GM12864 (cell line): ENCODE measurements at regions not wholly inside any gene's neighbourhood (a gene's known extent, or its start where the extent isn't known, plus 50 kb on each side); places are given as distances from the start of the nearest gene placed in this dataset.
A peak's percentile ranks its signal among the peaks of the same experiment; 100 is the strongest.

Source experiments
- DNase-seq: peaks from one replicate; pipeline ENCODE4 v3.0.0-alpha.2; 2011; ENCODE audit warnings: low read depth
- H3K4me3 ChIP-seq: 2 replicates; pipeline ENCODE4 v1.5.1; 2011; ENCODE audit warnings: mild to moderate bottlenecking, low read depth, low read length, control low read depth
- CTCF ChIP-seq: IDR thresholded peaks from 2 replicates; pipeline ENCODE4 v1.5.1; 2011; ENCODE audit warnings: low read depth, mild to moderate bottlenecking, moderate library complexity, low read length, control low read depth, inconsistent platforms; ENCODE audit errors: missing control alignments

- H3K4me3 ChIP-seq = no peak overlapping the region
- DNase-seq = no peak
- TF ChIP-seq CTCF = no peak
Observed at GRCh38 chr20:62539198-62540045, 63.6 kb upstream of the GATA5 start.

GRCh38 chr20:62540504-62540903, 64.7 kb upstream of the GATA5 start:
- DNase-seq = no peak
- peak; percentile 6 for TF ChIP-seq CTCF
- H3K4me3 ChIP-seq = no peak overlapping the region

GRCh38 chr20:62542862-62543261, 67.1 kb upstream of the GATA5 start:
- DNase-seq = no peak
- no peak overlapping the region for H3K4me3 ChIP-seq
- no peak for TF ChIP-seq CTCF

- DNase-seq = no peak
- H3K4me3 ChIP-seq = no peak overlapping the region
- no peak for TF ChIP-seq CTCF
Observed at GRCh38 chr20:62543470-62544302, 67.9 kb upstream of the GATA5 start.

- DNase-seq = no peak
Observed at GRCh38 chr20:62544505-62545055, 68.8 kb upstream of the GATA5 start.

GRCh38 chr20:62545271-62545670, 69.5 kb upstream of the GATA5 start:
- DNase-seq = no peak
- no peak overlapping the region for H3K4me3 ChIP-seq
- no peak for TF ChIP-seq CTCF

More at GRCh38 chr20:62544505-62545055, 68.8 kb upstream of the GATA5 start:
- TF ChIP-seq CTCF = no peak
- no peak overlapping the region for H3K4me3 ChIP-seq
